ENCODE measurements at regions not wholly inside any gene's neighbourhood (a gene's known extent, or its start where the extent isn't known, plus 50 kb on each side); places are given as distances from the start of the nearest gene placed in this dataset.

GRCh38 chr2:187138265-187138664 is 289.3 kb upstream of the ZSWIM2 start:
- peak; percentile 14 for DNase-seq (ENCODE audit: low read depth)

DNA sequence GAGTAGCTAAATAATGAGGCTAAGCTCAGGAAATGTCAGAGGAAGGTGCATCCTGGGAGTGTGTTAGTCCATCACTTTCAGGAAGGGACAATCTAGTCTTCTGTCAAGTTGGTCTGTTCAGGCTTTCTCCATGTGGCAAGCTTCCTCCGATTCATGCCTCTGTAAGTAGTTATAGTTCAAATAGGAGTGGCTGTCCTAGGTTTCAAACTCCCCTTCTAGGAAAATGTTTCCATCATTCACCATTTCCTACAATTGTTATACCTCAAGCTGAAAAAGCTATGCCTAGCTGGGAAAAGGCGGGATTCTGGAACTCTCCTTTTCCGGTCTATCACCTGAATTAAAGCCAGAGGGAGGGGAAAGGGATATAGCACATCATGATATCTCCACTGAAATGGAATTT is 287.7 kb upstream of the ZSWIM2 start:
- DNase-seq (ENCODE audit: low read depth) = no peak

DNA sequence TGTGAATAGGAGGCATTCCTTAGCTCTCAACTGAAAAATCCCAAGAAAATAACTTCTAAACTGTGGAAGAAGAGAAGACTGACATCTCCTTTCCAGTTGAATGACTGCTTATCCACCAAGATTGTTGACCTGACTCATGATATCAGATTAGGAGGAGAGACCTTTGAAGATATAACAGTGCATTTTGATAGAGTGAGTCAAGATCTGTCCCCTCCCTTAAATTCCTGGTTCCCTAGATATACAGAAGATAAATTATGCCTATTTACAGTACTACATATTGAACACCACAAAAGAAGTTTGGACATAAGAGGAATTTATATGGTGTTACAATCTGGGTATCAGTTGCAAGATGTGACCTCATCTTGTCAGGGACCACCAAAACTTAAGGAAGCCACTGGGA is 285.3 kb upstream of the ZSWIM2 start:
- peak; percentile 3 for DNase-seq (ENCODE audit: low read depth)

DNA sequence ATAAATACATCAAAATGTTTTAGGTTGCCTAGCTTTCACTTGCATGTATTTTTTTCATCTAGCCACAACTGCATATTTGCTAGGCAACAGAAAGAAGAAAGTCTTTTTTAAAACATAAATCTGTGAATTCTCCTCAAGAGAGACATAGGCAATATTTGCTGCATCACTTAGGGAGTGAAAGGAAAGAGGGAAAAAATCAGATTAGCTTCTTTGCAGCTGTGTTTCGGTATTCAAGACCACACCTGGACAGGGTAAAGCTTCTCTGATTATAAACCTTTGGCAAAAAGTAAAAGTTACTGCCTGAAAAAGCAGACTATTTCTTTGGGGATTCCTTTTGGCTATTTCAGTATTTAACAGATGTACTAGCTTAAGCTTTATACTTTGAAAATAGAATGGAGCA is 280.9 kb upstream of the ZSWIM2 start:
- DNase-seq (ENCODE audit: low read depth) = no peak

GRCh38 chr2:187129306-187129705 is 280.3 kb upstream of the ZSWIM2 start:
- DNase-seq (ENCODE audit: low read depth) = no peak

DNA sequence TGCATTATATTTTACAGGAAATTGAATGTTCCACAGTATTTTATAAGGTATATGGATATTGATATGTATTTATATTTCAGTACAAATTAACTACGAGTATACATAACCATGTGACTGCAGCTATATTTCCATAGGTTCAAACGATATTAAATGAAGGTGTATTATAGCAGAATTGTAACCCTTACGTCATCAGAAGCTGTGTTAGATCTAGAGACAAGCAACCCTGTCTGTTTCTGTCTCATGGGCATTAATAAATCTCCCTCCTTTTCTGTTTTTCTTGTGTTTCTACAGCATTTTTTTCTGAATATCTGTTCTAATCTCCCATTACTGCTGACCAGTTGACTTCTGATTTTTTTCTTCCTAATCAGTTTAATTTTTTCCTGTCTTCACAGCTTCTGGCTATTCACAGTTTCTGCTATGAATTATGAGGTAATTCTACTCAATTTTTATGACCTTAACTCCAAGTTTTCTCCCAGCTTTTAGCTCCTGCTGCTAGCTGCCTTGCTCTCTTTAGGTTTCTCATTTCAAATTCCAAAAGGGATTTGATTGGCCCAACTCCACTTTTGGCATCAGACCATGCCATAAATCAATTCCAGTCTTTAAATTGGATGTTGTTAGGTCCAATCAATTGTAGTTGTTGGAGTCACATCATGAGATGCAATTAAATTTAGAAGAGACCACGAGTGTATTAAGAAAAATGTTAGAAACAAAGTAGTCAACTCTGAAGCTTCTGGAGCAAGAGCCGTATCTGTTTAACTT is 277.5 kb upstream of the ZSWIM2 start:
- DNase-seq (ENCODE audit: low read depth) = no peak

DNA sequence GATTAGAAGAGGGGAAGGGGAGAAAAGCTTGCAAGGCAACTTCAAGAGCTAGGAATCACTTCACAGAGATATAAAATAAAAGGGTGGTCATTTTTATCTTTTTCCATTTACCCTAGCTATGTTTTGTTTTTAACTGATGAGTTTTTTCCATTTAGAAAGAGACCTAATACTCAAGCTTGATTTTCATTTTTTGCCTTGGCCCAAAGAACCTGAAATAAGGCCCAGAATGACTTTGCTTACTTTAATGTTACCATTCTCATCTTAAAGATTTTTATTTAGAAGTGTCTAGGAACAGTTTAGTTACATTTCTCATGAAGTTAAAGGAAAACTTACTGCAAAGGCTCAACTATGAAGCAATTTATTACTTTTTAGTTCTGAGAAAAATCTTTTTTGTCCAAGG is 276.3 kb upstream of the ZSWIM2 start:
- DNase-seq (ENCODE audit: low read depth) = no peak

GRCh38 chr2:187124529-187124928 is 275.6 kb upstream of the ZSWIM2 start:
- no peak for DNase-seq (ENCODE audit: low read depth)

DNA sequence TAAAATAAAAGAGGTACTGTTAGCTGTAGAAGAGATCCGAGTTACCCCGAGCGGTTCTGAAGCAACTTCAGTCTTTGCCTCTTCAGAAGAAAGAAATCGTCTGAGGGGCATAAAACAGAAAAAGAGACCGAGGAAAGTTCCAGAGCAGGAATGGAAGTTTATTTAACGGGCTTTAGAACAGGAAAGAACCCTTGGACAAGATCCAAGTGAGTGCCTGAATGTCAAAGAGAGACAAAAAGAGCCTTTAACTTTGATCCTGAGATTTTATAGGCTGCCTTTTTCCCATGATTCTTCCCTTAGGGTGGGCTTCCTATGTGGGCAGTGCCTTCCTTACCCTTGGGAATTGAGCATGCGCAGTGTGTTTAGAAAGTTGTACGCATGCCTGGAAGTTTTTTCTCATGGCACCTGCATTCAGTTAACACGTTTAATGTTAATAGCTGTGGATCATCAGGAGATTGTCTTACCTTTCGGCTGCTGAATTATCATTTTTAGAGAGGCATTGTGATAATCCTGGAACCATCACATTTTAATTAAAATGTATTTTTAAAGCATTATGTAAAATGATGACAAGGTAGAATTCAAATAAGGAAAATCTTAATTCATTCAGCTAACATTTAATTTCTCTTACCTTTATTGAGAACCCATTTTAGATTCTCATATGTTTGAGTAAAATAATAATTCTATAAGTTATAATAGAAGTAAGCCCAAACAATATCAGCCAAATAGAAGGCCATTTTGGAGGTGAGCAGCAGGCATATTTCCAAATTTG is 269.5 kb upstream of the ZSWIM2 start:
- DNase-seq (ENCODE audit: low read depth) = peak; percentile 1

DNA sequence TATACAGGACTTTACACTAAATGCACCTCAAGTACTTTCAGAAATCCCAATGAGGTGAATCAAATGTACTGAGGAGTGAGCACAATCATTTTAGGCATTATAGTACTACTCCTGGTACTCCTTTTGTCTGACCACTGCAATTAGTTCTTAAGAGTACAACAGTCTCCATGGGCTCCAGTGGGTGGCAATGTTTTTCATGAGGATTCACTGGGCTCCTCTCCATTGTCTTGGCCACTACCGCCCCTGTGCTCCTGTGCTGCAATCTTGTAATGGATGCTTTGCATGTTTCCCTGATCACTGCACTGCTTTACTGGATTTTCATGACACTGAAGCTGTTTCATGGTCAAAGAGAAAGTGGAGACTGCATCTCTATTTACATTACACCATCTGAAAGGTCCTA is 268.5 kb upstream of the ZSWIM2 start:
- DNase-seq (ENCODE audit: low read depth) = no peak

DNA sequence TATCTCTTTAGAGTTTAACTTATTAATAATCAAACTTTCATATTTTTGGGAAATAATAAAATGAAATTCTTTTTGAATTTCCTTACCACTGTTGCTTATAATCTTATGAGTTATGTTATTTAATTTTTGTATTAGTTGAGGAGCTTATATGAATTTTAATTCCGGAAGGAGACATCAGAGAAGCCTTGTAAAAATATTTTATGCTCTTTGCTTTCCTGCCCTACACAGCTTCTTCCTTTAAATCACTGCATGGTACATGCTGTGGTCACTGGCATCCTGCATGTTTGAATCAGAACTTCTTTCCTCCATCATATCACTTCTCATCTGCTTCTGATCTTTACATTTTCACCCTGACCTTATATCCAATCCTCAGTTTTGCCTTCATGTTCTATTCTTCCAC is 266.7 kb upstream of the ZSWIM2 start:
- no peak for DNase-seq (ENCODE audit: low read depth)

DNA sequence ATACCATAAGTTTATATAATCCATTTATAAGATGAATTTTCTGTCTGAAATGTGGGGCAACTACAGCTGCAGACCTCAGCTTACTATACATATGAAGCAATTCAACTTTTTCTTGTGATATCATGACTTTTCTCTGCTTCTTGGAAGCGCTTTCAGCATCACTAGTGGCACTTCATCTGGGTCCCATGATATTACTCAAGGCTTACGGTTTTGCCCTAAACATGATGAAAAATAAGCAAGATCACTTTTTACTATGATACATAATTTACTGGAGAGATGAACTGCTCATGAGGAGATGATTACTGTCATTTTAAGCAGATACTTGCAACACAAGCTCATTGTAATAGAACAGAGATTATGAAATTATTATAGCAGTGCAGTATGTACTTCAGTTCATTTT is 258.0 kb upstream of the ZSWIM2 start:
- DNase-seq (ENCODE audit: low read depth) = no peak

DNA sequence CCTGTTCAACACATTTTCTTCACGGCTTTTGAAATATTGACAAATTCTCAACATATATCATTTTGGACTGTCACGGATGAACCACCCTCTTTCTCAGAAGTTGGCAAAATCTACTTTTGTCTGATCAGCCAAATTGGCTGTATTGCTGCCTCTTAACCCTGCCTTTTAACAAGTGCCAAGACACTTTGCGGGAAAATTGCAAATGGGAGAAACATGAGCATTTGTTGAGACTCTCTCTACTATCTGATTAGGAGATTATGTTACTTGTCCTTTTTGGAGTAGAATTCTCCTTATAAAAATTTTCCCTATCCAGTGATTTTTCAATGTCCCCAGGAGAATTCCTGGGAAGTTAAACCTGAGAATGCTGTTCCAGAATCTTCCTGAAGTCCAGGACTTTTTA is 256.2 kb upstream of the ZSWIM2 start:
- no peak for DNase-seq (ENCODE audit: low read depth)

DNA sequence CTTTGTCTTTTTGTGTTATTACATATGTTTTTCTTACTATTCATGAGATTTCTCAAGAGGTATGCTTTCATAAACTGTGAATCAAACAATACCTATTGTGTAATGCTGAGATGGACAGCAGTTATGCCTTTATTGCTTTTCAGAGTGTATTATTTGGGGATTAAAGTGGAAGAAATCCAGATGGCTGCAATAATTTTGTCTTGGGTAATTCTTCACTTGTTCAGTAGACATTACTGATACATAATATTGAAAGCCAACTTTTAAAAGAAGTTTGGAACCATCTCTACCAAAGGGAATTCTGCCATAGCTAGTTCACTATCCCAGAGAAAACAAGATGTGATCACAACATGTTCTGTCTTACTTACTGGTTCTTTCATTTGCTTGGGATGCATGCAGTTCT is 253.4 kb upstream of the ZSWIM2 start:
- DNase-seq (ENCODE audit: low read depth) = no peak

- no peak for DNase-seq (ENCODE audit: low read depth)
These were observed 249.2 kb upstream of the ZSWIM2 start for GRCh38 chr2:187098154-187098553.

- DNase-seq (ENCODE audit: low read depth) = no peak
These were observed 244.9 kb upstream of the ZSWIM2 start for GRCh38 chr2:187093771-187094412.

GRCh38 chr2:187091664-187092063 is 242.7 kb upstream of the ZSWIM2 start:
- peak; percentile 2 for DNase-seq (ENCODE audit: low read depth)

DNA sequence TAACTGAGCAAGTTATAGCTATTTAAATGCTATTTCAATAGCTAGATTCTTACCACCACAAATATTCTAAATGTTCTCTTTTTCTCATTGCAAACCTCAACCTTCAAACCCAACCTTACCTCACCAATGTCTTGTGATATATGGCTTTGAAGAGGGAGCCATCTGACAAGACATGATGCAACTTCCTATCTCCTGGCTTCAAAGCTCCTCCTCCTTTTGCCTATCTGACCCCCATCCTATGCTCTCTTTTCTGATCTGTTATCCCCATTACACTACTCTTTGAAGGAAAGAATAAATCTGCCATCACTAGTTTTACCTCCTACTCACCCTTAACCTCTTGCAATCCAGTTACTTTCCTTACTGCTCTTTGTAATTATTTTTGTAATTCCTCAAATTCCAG is 235.6 kb upstream of the ZSWIM2 start:
- no peak for DNase-seq (ENCODE audit: low read depth)

- DNase-seq (ENCODE audit: low read depth) = no peak
These were observed 232.5 kb upstream of the ZSWIM2 start for GRCh38 chr2:187081461-187081860.

- no peak for DNase-seq (ENCODE audit: low read depth)
These were observed 230.9 kb upstream of the ZSWIM2 start for GRCh38 chr2:187079901-187080300.

DNA sequence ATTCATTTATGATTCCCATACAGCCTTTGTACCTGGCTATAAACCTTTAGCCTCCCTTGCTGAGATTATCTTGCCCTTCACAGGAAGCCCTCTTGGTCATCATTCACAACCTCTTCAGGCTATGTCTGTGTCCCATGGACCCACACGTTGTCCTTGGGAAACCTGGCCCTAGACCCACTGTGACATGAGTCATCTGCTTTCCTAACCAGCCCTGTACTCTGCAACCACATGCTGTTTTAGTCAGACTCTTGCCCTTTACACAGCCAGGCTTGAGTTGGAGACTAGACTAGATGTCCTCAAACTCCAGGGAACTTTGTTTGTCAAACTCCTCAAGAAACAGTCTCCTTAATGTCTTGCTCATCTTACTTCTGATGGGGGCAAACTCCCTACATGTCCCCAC is 229.3 kb upstream of the ZSWIM2 start:
- peak; percentile 22 for DNase-seq (ENCODE audit: low read depth)

GRCh38 chr2:187075671-187076070 is 226.7 kb upstream of the ZSWIM2 start:
- DNase-seq (ENCODE audit: low read depth) = no peak

- peak; percentile 22 for DNase-seq (ENCODE audit: low read depth)
These were observed 226.2 kb upstream of the ZSWIM2 start for GRCh38 chr2:187075199-187075635.

Measured in M059J (cell line).